GM12878 (cell line): ENCODE measurements at regions not wholly inside any gene's neighbourhood (a gene's known extent, or its start where the extent isn't known, plus 50 kb on each side); places are given as distances from the start of the nearest gene placed in this dataset.

Experiments used
- ATAC-seq: fragments of 200-7000 bp; cut with Tn5 transposase; 3 replicates; pipeline ENCODE4 v1.9.1; 2020; ENCODE audit warnings: mild to moderate bottlenecking, moderate library complexity
- BruUV-seq: library from RNA; stranded (reverse); fragments of 400-500 nt; replicated peaks from 2 replicates; lab custom pipeline; 2021; lab: Mats Ljungman, UMichigan
- CTCF ChIA-PET: fragments of 300-600 bp; sonication (Branson Sonifier 250); formaldehyde crosslinking; extraction: SDS; loops from one replicate; lab custom pipeline; 2021; ENCODE audit warnings: inconsistent platforms; lab: Yijun Ruan, JAX
- POLR2A ChIA-PET: fragments of 350-600 bp; formaldehyde crosslinking; extraction: SDS; loops from one replicate; lab custom pipeline; 2021; ENCODE audit warnings: inconsistent platforms; lab: Charles Lee
- RAD21 ChIA-PET: fragments of 300-600 bp; sonication (Branson Sonifier 250); formaldehyde crosslinking; loops from one replicate; lab custom pipeline; 2023; ENCODE audit warnings: antibody characterized with exemption; ENCODE audit not compliant: unreplicated experiment; lab: Charles Lee
- SMC1A ChIA-PET: fragments of 300-600 bp; sonication (Branson Sonifier 250); formaldehyde crosslinking; loops from one replicate; lab custom pipeline; 2023; ENCODE audit not compliant: unreplicated experiment, uncharacterized antibody; lab: Charles Lee
- DNase-seq: peaks from one replicate; pipeline ENCODE4 v3.0.0-alpha.2; 2011; ENCODE audit warnings: low read depth, low spot score
- FAIRE-seq: peaks from 3 replicates; lab custom pipeline; 2011; peaks lifted over from hg19 to GRCh38; lab: Jason Lieb, UNC
- H2AFZ ChIP-seq: 2 replicates; pipeline ENCODE4 v1.6.0; 2011; ENCODE audit warnings: low read depth, low read length, control low read depth; ENCODE audit not compliant: control insufficient read depth
- H3K27ac ChIP-seq: 2 replicates; pipeline ENCODE4 v1.5.1; 2011; ENCODE audit warnings: control low read depth; ENCODE audit not compliant: control insufficient read depth, insufficient read depth
- H3K27me3 ChIP-seq, 2 experiments: replicated peaks in 1 of 2; 2 replicates each; pipeline versions ENCODE4 v1.6.0 to v1.6.1; 2011; ENCODE audit warnings: low read length in 1 of 2; ENCODE audit not compliant: control insufficient read depth in 2 of 2, insufficient read depth in 2 of 2
- H3K36me3 ChIP-seq, 2 experiments: 2 replicates each; pipeline ENCODE4 v1.5.1; 2011; ENCODE audit warnings: low read length in 1 of 2; ENCODE audit not compliant: control insufficient read depth in 2 of 2, insufficient read depth in 2 of 2
- H3K4me1 ChIP-seq: 2 replicates; pipeline ENCODE4 v1.6.1; 2011; ENCODE audit warnings: mild to moderate bottlenecking, low read length, moderate library complexity, mixed read lengths; ENCODE audit not compliant: control insufficient read depth, insufficient read depth
- H3K4me2 ChIP-seq: 2 replicates; pipeline ENCODE4 v1.6.0; 2011; ENCODE audit warnings: control low read depth; ENCODE audit not compliant: control insufficient read depth, insufficient read depth
- H3K4me3 ChIP-seq: fragments of 200-600 bp; sonication (generic); 2 replicates; pipeline ENCODE4 v1.5.1; 2016
- H3K79me2 ChIP-seq: 2 replicates; pipeline ENCODE4 v1.6.0; 2011; ENCODE audit warnings: low read length; ENCODE audit not compliant: control insufficient read depth, insufficient read depth
- H3K9ac ChIP-seq: 2 replicates; pipeline ENCODE4 v1.8.0; 2011; ENCODE audit warnings: low read length, control low read depth, mixed read lengths; ENCODE audit not compliant: control insufficient read depth, insufficient read depth
- H3K9me3 ChIP-seq: replicated peaks from 3 replicates; pipeline ENCODE4 v1.5.1; 2011; ENCODE audit warnings: mild to moderate bottlenecking, low read length; ENCODE audit not compliant: control insufficient read depth, insufficient read depth
- H4K20me1 ChIP-seq: 2 replicates; pipeline ENCODE4 v1.6.0; 2011; ENCODE audit not compliant: control insufficient read depth, insufficient read depth
- BACH1 ChIP-seq: fragments of 450-650 bp; IDR thresholded peaks from 2 replicates; pipeline ENCODE4 v1.6.1; 2017; ENCODE audit warnings: mild to moderate bottlenecking, borderline replicate concordance
- BCL3 ChIP-seq: IDR thresholded peaks from 2 replicates; pipeline ENCODE4 v1.6.1; 2011; ENCODE audit warnings: borderline replicate concordance, low read depth, mild to moderate bottlenecking, moderate library complexity, low read length; ENCODE audit not compliant: insufficient read depth, poor library complexity, severe bottlenecking
- CBX3 ChIP-seq: fragments of 200-600 bp; sonication (generic); IDR thresholded peaks from 2 replicates; pipeline ENCODE4 v1.6.1; 2016; ENCODE audit warnings: low read depth, borderline replicate concordance
- CREB1 ChIP-seq: IDR thresholded peaks from 2 replicates; pipeline ENCODE4 v1.6.1; 2012; ENCODE audit warnings: low read depth, mild to moderate bottlenecking, inconsistent platforms
- EED ChIP-seq: sonication (generic); IDR thresholded peaks from 2 replicates; pipeline ENCODE4 v1.6.1; 2016; ENCODE audit warnings: antibody characterized with exemption, low read depth
- ESRRA ChIP-seq: IDR thresholded peaks from 2 replicates; pipeline ENCODE4 v1.6.1; 2012; ENCODE audit warnings: mild to moderate bottlenecking, low read length, improper control_type of control experiment
- HDGF ChIP-seq: fragments of 450-650 bp; IDR thresholded peaks from 2 replicates; pipeline ENCODE4 v1.6.1; 2016; ENCODE audit warnings: antibody characterized with exemption
- MTA3 ChIP-seq: IDR thresholded peaks from 2 replicates; pipeline ENCODE4 v1.6.1; 2012; ENCODE audit warnings: low read length, inconsistent platforms, borderline replicate concordance
- NFXL1 ChIP-seq: fragments of 450-650 bp; IDR thresholded peaks from 2 replicates; pipeline ENCODE4 v1.6.1; 2017; ENCODE audit warnings: antibody characterized with exemption, mild to moderate bottlenecking, borderline replicate concordance
- NFYB ChIP-seq: IDR thresholded peaks from 2 replicates; pipeline ENCODE4 v1.6.1; 2011; ENCODE audit warnings: low read depth, mild to moderate bottlenecking, low read length, improper control_type of control experiment, moderate library complexity; ENCODE audit not compliant: insufficient read depth
- NR2C1 ChIP-seq: fragments of 450-650 bp; IDR thresholded peaks from 2 replicates; pipeline ENCODE4 v1.6.1; 2017; ENCODE audit warnings: antibody characterized with exemption, mild to moderate bottlenecking, moderate library complexity
- NR2F1 ChIP-seq: fragments of 450-650 bp; conservative IDR thresholded peaks from 2 replicates; pipeline ENCODE4 v1.6.1; 2017; ENCODE audit warnings: mild to moderate bottlenecking
- RFX5 ChIP-seq: IDR thresholded peaks from 2 replicates; pipeline ENCODE4 v1.6.1; 2011; ENCODE audit warnings: low read depth, low read length, improper control_type of control experiment
- SMAD1 ChIP-seq: fragments of 450-650 bp; IDR thresholded peaks from 2 replicates; pipeline ENCODE4 v1.6.1; 2018; ENCODE audit warnings: mild to moderate bottlenecking, low read depth; ENCODE audit not compliant: partially characterized antibody
- SMARCA5 ChIP-seq: fragments of 450-650 bp; IDR thresholded peaks from 2 replicates; pipeline ENCODE4 v1.6.1; 2017; ENCODE audit warnings: mild to moderate bottlenecking
- SREBF1 ChIP-seq: IDR thresholded peaks from 2 replicates; pipeline ENCODE4 v1.6.1; 2012; ENCODE audit warnings: mild to moderate bottlenecking, low read length
- STAT1 ChIP-seq: fragments of 450-650 bp; conservative IDR thresholded peaks from 2 replicates; pipeline ENCODE4 v1.6.1; 2014; ENCODE audit warnings: antibody characterized with exemption, mild to moderate bottlenecking
- USF1 ChIP-seq: IDR thresholded peaks from 2 replicates; pipeline ENCODE4 v1.6.1; 2011; ENCODE audit warnings: borderline replicate concordance, low read depth, mild to moderate bottlenecking, moderate library complexity, mixed read lengths, low read length; ENCODE audit not compliant: insufficient read depth; ENCODE audit errors: extremely low read length
- USF2 ChIP-seq: IDR thresholded peaks from 2 replicates; pipeline ENCODE4 v1.6.1; 2011; ENCODE audit warnings: low read depth, low read length, improper control_type of control experiment, borderline replicate concordance
- YBX1 ChIP-seq: fragments of 450-650 bp; IDR thresholded peaks from 2 replicates; pipeline ENCODE4 v1.6.1; 2016; ENCODE audit warnings: antibody characterized with exemption
- WGBS: methylation state at CpG from one replicate; pipeline ENCODE4 v1.1.6; 2016; ENCODE audit warnings: low lambda C conversion rate; ENCODE audit not compliant: insufficient replicate concordance, insufficient coverage; ENCODE audit errors: missing lambda C conversion rate; 5-methylcytosine and 5-hydroxymethylcytosine counted together
- in situ Hi-C: fragments of 300-500 bp; cut with MboI; formaldehyde crosslinking; loops from 9 replicates; pipeline ENCODE4 v1.14.3; 2018; ENCODE audit warnings: mixed read lengths
- intact Hi-C: fragments of 100-400 bp; cut with micrococcal nuclease; formaldehyde crosslinking; loops from one replicate; pipeline ENCODE4 v1.14.2; 2022; ENCODE audit not compliant: unreplicated experiment

- TF ChIP-seq NR2C1, result no peak
Observed at GRCh38 chr16:55016515-55016914, 85.8 kb downstream of the IRX5 start (continued).

- Histone ChIP-seq H3K36me3 (no peaks in the 10 kb centered on the region), H3K4me3 (no peak overlapping the region), H3K79me2 (no peaks in the 10 kb centered on the region), H4K20me1 (no peaks in the 10 kb centered on the region), H3K27me3 (no peaks in the 10 kb centered on the region), H3K4me1 (no peaks in the 10 kb centered on the region), H3K9me3 (no peaks in the 10 kb centered on the region), H3K9ac (no peak overlapping the region), H2AFZ (no peak overlapping the region), H3K27ac (no peak overlapping the region), H3K4me2 (no peak overlapping the region)
- ChIA-PET POLR2A (no interaction called here), CTCF (no interaction called here), RAD21 (no interaction called here), SMC1A (no interaction called here)
- FAIRE-seq, result no peak
- TF ChIP-seq USF2 (no peak), BCL3 (no peak), HDGF (no peak), SMARCA5 (no peak), NR2F1 (no peak), RFX5 (no peak), NFYB (no peak), YBX1 (no peak), CREB1 (no peak), ESRRA (no peak), SMAD1 (no peak), NFXL1 (no peak), BACH1 (no peak), SREBF1 (no peak), STAT1 (no peak), MTA3 (no peak), USF1 (no peak), EED (no peak), CBX3 (no peak)
- no peak for DNase-seq
- intact Hi-C loops (no loop called here), in situ Hi-C loops (no loop called here)
- 2% methylated on average over 6 of the region's 6 CpGs for WGBS
- no TSS peak for BruUV-seq
- no peak for ATAC-seq
Observed at GRCh38 chr16:55017321-55017720, 86.7 kb downstream of the IRX5 start.
